ENCODE measurements at regions not wholly inside any gene's neighbourhood (a gene's known extent, or its start where the extent isn't known, plus 50 kb on each side); places are given as distances from the start of the nearest gene placed in this dataset.

DNA sequence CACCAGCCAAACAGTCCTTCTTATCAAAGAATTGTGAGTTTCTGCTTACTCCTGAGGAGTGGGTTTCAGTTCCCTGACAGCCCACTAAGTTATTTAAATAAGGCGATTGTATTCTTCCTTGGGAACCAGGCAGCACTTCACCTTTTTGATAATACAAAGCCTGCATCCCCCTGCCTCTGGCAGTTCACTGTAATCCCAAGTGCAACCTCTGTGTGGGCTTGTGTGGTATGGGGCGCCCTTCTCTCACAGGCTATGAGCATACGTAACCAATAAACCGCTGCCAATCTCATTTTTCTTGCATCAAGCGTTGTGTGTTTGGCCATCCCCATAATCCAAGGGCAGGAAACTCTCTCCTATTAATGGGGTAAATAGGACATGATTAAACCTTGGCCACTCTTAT lies 1025.6 kb downstream of the NSUN3 start:
- TF ChIP-seq ZBTB21 (tag by site-specific recombination; IDR thresholded peaks at IDR 0.05): no peak
- TF ChIP-seq, protein P1, sequence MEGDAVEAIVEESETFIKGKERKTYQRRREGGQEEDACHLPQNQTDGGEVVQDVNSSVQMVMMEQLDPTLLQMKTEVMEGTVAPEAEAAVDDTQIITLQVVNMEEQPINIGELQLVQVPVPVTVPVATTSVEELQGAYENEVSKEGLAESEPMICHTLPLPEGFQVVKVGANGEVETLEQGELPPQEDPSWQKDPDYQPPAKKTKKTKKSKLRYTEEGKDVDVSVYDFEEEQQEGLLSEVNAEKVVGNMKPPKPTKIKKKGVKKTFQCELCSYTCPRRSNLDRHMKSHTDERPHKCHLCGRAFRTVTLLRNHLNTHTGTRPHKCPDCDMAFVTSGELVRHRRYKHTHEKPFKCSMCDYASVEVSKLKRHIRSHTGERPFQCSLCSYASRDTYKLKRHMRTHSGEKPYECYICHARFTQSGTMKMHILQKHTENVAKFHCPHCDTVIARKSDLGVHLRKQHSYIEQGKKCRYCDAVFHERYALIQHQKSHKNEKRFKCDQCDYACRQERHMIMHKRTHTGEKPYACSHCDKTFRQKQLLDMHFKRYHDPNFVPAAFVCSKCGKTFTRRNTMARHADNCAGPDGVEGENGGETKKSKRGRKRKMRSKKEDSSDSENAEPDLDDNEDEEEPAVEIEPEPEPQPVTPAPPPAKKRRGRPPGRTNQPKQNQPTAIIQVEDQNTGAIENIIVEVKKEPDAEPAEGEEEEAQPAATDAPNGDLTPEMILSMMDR (tag by site-specific recombination; IDR thresholded peaks at IDR 0.05): no peak

Measured in HEK293 (cell line).